Peyer's patch (tissue), 4 donors: ENCODE measurements at regions not wholly inside any gene's neighbourhood (a gene's known extent, or its start where the extent isn't known, plus 50 kb on each side); places are given as distances from the start of the nearest gene placed in this dataset.
A peak's percentile ranks its signal among the peaks of the same experiment; 100 is the strongest.

ENCODE experiments used
- DNase-seq, 3 donors: peaks; one replicate each; pipeline ENCODE4 v3.0.0-alpha.2; 2017 to 2019
- H3K27ac ChIP-seq, 4 donors: fragments of 200-600 bp; sonication (generic); one replicate each; pipeline ENCODE4 v1.5.1; 2016 to 2019
- H3K27me3 ChIP-seq, 2 donors: fragments of 200-600 bp; sonication (generic); one replicate each; pipeline ENCODE4 v1.5.1; 2019
- H3K36me3 ChIP-seq, 3 donors: fragments of 200-600 bp; sonication (generic); one replicate each; pipeline ENCODE4 v1.5.1; 2016 to 2019
- H3K4me1 ChIP-seq, 4 donors: fragments of 200-600 bp; sonication (generic); one replicate each; pipeline ENCODE4 v1.5.1; 2016 to 2019
- H3K4me3 ChIP-seq, 4 donors: fragments of 200-600 bp; sonication (generic); 1 replicate in 3 of 4; 2 replicates in 1 of 4; pipeline ENCODE4 v1.5.1; 2016 to 2019; ENCODE audit warnings: mild to moderate bottlenecking in 1 of 4
- H3K9me3 ChIP-seq, 4 donors: fragments of 200-600 bp; sonication (generic); one replicate each; pipeline ENCODE4 v1.5.1; 2016 to 2019; ENCODE audit warnings: mild to moderate bottlenecking in 1 of 4
- CTCF ChIP-seq, 6 experiments: fragments of 450-650 bp in 4 of 6; fragments of 200-600 bp in 2 of 6; sonication (generic) in 1 of 6; IDR thresholded peaks; one replicate each; pipeline ENCODE4 v1.5.1; 2017 to 2019; ENCODE audit warnings: antibody characterized with exemption in 6 of 6, mild to moderate bottlenecking in 3 of 6, moderate library complexity in 1 of 6
- POLR2A ChIP-seq, 2 donors: fragments of 450-650 bp; IDR thresholded peaks; one replicate each; pipeline ENCODE4 v1.5.1; 2017; ENCODE audit warnings: antibody characterized with exemption in 2 of 2, mild to moderate bottlenecking in 2 of 2, moderate library complexity in 2 of 2

DNA sequence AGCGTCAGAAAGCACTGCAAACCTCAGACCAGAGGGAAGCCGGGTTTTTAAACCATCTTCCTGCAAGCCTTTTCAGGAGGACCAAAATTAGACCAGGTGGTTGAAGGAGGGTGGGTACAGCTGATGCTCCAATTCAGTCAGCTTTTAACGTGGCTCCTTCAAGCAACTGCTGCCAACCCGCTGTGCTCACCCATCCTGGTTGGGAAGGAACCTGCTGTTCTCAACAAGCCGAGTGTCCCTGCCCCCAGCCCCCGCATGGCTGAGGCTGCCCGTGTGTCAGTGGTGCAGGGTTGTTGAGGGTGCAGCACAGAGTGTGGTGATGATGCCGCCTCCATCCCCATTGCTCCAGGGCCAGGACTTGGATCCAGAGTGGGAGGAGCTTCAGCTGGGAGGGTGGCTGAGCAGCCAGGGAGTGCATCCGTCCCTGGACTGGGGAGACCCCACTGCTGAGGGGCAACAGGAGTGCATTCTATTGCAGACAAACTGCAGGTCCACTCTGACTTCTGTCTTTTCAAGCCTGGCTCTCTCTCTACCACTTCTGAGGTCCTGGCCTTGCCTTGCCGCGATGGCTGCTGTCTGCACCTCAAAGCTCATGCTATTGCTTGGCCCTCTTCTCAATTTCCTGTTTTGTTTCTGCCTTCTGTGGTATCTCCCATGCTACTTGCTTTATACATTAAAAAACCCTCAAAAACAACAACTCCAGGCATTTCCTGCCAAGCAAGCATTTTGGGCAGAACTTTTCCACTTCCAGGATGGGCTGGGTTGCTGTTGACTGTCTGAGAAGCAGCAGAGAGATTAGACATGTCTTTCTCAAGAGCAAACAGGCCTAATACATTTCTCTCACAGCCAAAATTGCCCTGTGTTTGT lies 134.7 kb downstream of the DNAJB6 start:
- TF ChIP-seq CTCF (IDR thresholded peaks at IDR 0.05) (no peak), POLR2A (IDR thresholded peaks at IDR 0.05) (no peak)
- Histone ChIP-seq H3K4me1 (peaks cover 0 to 4% (median 0%) of the 10 kb centered on the region in 4 donors), H3K27ac (peak overlapping the region in 1 of 4 donors; percentile 64), H3K27me3 (no peaks in the 10 kb centered on the region), H3K36me3 (no peaks in the 10 kb centered on the region), H3K4me3 (no peak overlapping the region), H3K9me3 (peaks cover 0 to 14% (median 0%) of the 10 kb centered on the region in 4 donors)
- DNase-seq = peak in 2 of 3 donors; percentile 54

DNA sequence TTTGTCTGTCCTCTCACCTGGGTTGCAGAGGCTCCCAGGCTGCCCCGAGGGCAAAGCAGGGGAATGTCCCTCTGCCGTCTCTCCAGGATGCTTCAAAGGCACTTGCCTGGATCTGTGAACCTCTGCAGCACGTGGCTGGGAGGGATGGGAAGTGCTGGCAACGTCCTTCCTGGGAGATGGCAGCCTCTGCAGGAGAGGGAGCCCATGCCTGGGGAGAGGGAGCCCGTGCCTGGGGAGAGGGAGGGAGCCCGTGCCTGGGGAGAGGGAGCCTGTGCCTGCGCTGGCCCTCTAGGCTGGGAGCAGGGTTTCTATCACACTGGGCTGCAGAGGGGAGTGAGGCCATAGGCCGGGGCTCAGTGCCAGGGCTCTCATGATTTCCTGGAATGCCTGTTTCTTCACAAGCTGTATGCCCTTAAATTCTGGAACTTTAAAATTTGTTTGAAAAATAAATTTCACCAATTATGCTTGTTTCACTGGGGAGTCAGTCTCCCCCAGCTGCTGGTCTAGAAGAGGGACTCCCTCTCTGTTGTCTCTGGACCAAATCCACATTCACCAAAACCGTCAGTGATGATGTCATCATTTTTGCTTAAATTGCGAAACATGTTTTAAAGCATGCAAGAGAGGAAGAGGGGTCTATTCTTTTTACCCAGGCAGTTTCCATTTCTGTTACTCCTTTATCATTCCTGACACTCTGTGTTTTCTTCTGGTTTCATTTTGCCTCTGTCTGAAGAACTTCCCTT lies 135.7 kb downstream of the DNAJB6 start:
- H3K27ac ChIP-seq = peak overlapping the region in 1 of 4 donors; percentile 64
- TF ChIP-seq POLR2A (IDR thresholded peaks at IDR 0.05) (no peak), CTCF (IDR thresholded peaks at IDR 0.05) (no peak)

GRCh38 chr7:157473051-157473569 lies 136.3 kb downstream of the DNAJB6 start:
- H3K27me3 ChIP-seq = no peaks in the 10 kb centered on the region
- H3K36me3 ChIP-seq = no peaks in the 10 kb centered on the region
- peaks cover 0 to 4% (median 0%) of the 10 kb centered on the region in 4 donors for H3K4me1 ChIP-seq
- peaks cover 0 to 14% (median 0%) of the 10 kb centered on the region in 4 donors for H3K9me3 ChIP-seq
- no peak for DNase-seq
- TF ChIP-seq POLR2A (IDR thresholded peaks at IDR 0.05) = no peak
- TF ChIP-seq CTCF (IDR thresholded peaks at IDR 0.05) = no peak
- no peak overlapping the region for H3K27ac ChIP-seq
- H3K4me3 ChIP-seq = no peak overlapping the region

More for the DNA sequence above, 135.7 kb downstream of the DNAJB6 start:
- Histone ChIP-seq H3K4me1 (peaks cover 0 to 4% (median 0%) of the 10 kb centered on the region in 4 donors), H3K36me3 (no peaks in the 10 kb centered on the region), H3K27me3 (no peaks in the 10 kb centered on the region), H3K9me3 (peaks cover 0 to 14% (median 0%) of the 10 kb centered on the region in 4 donors), H3K4me3 (no peak overlapping the region)
- peak in 1 of 3 donors; percentile 36 for DNase-seq

DNA sequence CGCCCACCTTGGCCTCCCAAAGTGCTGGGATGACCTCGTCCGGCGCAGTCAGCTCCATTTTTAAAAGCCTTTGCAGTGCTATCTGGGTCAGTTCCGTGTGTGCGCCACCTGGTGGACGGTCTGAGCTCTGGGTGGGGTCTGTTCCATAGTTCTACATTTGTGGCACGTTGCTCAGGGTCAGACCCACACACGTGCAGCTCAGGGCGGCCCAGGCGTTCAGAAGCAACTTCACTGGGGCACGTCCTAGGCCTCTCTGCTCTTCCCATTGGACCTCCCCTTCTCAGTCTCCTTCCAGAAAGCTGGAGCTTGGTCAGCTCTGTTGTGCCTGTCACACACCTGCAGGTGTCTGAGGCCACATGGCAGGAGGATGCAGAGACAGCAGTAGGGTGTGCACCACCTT lies 137.9 kb downstream of the DNAJB6 start:
- TF ChIP-seq POLR2A (IDR thresholded peaks at IDR 0.05) = no peak
- peak in 1 of 6 experiments; percentile 6 for TF ChIP-seq CTCF (IDR thresholded peaks at IDR 0.05)

DNA sequence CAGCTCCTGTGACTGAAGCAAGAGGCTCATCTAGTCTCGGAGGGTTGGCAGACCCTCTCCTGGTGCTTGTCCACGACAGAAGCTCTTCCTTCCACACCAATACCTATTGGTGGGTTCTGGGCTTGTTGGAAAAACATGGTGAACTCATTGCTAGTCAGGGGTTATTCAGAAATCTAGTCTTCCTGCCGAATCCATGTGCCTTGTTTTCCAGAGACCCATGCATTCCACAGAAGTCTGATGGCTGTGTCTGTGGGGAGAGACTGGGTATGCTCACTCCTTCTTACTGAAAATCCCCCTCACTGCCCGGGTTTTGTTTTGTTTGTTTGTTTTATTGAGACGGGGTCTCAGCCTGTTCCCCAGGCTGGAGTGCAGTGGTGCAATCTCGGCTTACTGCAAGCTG lies 138.3 kb downstream of the DNAJB6 start:
- TF ChIP-seq CTCF (IDR thresholded peaks at IDR 0.05) = no peak
- DNase-seq = peak in 1 of 3 donors; percentile 25
- H3K4me1 ChIP-seq = peaks cover 0 to 4% (median 0%) of the 10 kb centered on the region in 4 donors
- peaks cover 0 to 14% (median 0%) of the 10 kb centered on the region in 4 donors for H3K9me3 ChIP-seq
- no peaks in the 10 kb centered on the region for H3K36me3 ChIP-seq
- H3K27me3 ChIP-seq = no peaks in the 10 kb centered on the region
- no peak overlapping the region for H3K27ac ChIP-seq
- no peak overlapping the region for H3K4me3 ChIP-seq

More for the DNA sequence above, 137.9 kb downstream of the DNAJB6 start:
- Histone ChIP-seq H3K27ac (no peak overlapping the region), H3K27me3 (no peaks in the 10 kb centered on the region), H3K4me3 (no peak overlapping the region), H3K9me3 (peaks cover 0 to 14% (median 0%) of the 10 kb centered on the region in 4 donors), H3K36me3 (no peaks in the 10 kb centered on the region), H3K4me1 (peaks cover 0 to 4% (median 0%) of the 10 kb centered on the region in 4 donors)
- DNase-seq = peak in 1 of 3 donors; percentile 54
